ENCODE measurements at regions not wholly inside any gene's neighbourhood (a gene's known extent, or its start where the extent isn't known, plus 50 kb on each side); places are given as distances from the start of the nearest gene placed in this dataset.
A peak's percentile ranks its signal among the peaks of the same experiment; 100 is the strongest.

DNA sequence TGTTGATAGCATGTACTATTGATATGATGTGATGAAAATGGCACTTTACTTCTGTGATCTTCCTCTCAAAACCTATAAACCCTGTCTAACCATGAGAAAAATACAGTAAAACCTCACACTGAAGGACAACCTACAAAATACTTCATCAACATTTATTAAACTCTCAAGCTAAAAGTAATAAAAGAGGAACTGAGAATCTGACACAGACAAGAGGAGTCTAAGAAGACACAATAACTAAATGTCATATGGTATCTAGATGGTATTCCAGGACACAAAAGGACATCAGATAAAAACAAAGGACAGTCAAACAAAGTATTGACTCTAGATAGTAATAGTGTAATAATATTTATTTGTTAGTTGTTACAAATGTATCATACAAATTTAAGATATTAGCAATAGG is 655.3 kb downstream of the SH3BGRL start:
- TF ChIP-seq ZBTB7A (IDR thresholded peaks at IDR 0.05; ENCODE audit: low read depth) (no peak), TEAD4 (IDR thresholded peaks at IDR 0.05) (no peak), TCF12 (IDR thresholded peaks at IDR 0.05; ENCODE audit: low read depth) (no peak), CEBPB (IDR thresholded peaks at IDR 0.05) (no peak), EP300 (IDR thresholded peaks at IDR 0.05; ENCODE audit: borderline replicate concordance) (no peak), TAF1 (IDR thresholded peaks at IDR 0.05; ENCODE audit: low read depth) (no peak), CREB1 (IDR thresholded peaks at IDR 0.05; ENCODE audit: low read depth) (no peak), RAD21 (IDR thresholded peaks at IDR 0.05; ENCODE audit: low read depth) (no peak), FOXM1 (IDR thresholded peaks at IDR 0.05; ENCODE audit: borderline replicate concordance, low read depth) (no peak), EGR1 (IDR thresholded peaks at IDR 0.05) (no peak), MAX (IDR thresholded peaks at IDR 0.05) (no peak), NFIC (IDR thresholded peaks at IDR 0.05) (no peak)
- TF ChIP-seq, protein P1, sequence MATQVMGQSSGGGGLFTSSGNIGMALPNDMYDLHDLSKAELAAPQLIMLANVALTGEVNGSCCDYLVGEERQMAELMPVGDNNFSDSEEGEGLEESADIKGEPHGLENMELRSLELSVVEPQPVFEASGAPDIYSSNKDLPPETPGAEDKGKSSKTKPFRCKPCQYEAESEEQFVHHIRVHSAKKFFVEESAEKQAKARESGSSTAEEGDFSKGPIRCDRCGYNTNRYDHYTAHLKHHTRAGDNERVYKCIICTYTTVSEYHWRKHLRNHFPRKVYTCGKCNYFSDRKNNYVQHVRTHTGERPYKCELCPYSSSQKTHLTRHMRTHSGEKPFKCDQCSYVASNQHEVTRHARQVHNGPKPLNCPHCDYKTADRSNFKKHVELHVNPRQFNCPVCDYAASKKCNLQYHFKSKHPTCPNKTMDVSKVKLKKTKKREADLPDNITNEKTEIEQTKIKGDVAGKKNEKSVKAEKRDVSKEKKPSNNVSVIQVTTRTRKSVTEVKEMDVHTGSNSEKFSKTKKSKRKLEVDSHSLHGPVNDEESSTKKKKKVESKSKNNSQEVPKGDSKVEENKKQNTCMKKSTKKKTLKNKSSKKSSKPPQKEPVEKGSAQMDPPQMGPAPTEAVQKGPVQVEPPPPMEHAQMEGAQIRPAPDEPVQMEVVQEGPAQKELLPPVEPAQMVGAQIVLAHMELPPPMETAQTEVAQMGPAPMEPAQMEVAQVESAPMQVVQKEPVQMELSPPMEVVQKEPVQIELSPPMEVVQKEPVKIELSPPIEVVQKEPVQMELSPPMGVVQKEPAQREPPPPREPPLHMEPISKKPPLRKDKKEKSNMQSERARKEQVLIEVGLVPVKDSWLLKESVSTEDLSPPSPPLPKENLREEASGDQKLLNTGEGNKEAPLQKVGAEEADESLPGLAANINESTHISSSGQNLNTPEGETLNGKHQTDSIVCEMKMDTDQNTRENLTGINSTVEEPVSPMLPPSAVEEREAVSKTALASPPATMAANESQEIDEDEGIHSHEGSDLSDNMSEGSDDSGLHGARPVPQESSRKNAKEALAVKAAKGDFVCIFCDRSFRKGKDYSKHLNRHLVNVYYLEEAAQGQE (IDR thresholded peaks at IDR 0.05; ENCODE audit: low read depth) = no peak
- TF ChIP-seq, protein P2, sequence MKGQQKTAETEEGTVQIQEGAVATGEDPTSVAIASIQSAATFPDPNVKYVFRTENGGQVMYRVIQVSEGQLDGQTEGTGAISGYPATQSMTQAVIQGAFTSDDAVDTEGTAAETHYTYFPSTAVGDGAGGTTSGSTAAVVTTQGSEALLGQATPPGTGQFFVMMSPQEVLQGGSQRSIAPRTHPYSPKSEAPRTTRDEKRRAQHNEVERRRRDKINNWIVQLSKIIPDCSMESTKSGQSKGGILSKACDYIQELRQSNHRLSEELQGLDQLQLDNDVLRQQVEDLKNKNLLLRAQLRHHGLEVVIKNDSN (IDR thresholded peaks at IDR 0.05) = no peak

DNA sequence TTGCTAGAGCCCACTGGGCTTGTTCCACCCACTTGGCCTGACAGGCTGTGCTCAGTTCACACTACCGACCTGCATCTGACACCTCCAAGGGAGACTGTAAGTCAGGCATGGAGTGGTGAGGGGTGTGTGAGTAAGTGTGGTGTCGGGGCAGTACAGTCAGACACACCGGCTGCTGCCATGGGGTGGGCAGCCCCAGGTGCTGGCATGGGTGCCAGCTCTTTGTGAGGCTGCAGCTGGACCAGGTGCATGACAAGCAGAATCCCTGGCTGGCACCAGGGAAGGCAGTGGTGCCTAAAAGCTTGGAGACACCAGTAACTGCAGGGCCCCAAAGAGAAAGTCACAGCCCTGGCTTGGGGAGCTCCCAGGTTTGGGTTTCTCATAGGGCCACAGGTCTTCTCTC is 665.0 kb downstream of the SH3BGRL start:
- no peak for TF ChIP-seq TAF1 (IDR thresholded peaks at IDR 0.05; ENCODE audit: low read depth)
- no peak for TF ChIP-seq NFIC (IDR thresholded peaks at IDR 0.05)
- TF ChIP-seq, protein P2 (IDR thresholded peaks at IDR 0.05) = no peak
- no peak for TF ChIP-seq YY1 (IDR thresholded peaks at IDR 0.05; ENCODE audit: low read depth)
- TF ChIP-seq MAX (IDR thresholded peaks at IDR 0.05) = no peak
- no peak for TF ChIP-seq TCF12 (IDR thresholded peaks at IDR 0.05; ENCODE audit: low read depth)

DNA sequence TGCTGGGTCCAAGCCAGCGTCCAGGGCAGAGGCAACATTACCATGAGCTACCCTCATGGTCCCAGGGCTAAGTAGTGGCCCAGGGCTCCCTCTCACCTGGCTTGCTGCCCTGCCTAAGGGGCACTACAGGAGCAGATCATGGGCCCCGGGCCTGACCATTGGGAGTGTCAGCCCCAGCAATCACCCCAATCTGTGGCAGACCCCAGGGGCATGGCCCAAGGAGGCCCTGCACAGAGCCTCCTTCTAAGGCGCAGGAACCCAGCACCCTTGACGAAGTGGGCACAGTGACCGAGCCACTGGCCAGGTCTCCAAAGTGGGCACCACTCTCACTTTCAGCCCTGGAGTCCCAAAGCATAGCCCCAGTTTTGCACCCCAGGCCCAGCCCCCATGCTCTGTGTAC is 667.1 kb downstream of the SH3BGRL start:
- TF ChIP-seq FOXM1 (IDR thresholded peaks at IDR 0.05; ENCODE audit: borderline replicate concordance, low read depth) = no peak
- TF ChIP-seq RAD21 (IDR thresholded peaks at IDR 0.05; ENCODE audit: low read depth) = no peak
- TF ChIP-seq YY1 (IDR thresholded peaks at IDR 0.05; ENCODE audit: low read depth) = no peak
- TF ChIP-seq CREB1 (IDR thresholded peaks at IDR 0.05; ENCODE audit: low read depth) = no peak
- TF ChIP-seq MAX (IDR thresholded peaks at IDR 0.05) = no peak
- no peak for TF ChIP-seq CEBPB (IDR thresholded peaks at IDR 0.05)
- TF ChIP-seq TAF1 (IDR thresholded peaks at IDR 0.05; ENCODE audit: low read depth) = no peak
- TF ChIP-seq ZBTB7A (IDR thresholded peaks at IDR 0.05; ENCODE audit: low read depth) = no peak
- TF ChIP-seq TCF12 (IDR thresholded peaks at IDR 0.05; ENCODE audit: low read depth) = no peak
- TF ChIP-seq EP300 (IDR thresholded peaks at IDR 0.05; ENCODE audit: borderline replicate concordance) = no peak
- TF ChIP-seq TEAD4 (IDR thresholded peaks at IDR 0.05) = no peak
- TF ChIP-seq, protein P1 (IDR thresholded peaks at IDR 0.05; ENCODE audit: low read depth) = no peak
- no peak for TF ChIP-seq EGR1 (IDR thresholded peaks at IDR 0.05)
- TF ChIP-seq NFIC (IDR thresholded peaks at IDR 0.05) = no peak
- TF ChIP-seq, protein P2 (IDR thresholded peaks at IDR 0.05) = no peak

DNA sequence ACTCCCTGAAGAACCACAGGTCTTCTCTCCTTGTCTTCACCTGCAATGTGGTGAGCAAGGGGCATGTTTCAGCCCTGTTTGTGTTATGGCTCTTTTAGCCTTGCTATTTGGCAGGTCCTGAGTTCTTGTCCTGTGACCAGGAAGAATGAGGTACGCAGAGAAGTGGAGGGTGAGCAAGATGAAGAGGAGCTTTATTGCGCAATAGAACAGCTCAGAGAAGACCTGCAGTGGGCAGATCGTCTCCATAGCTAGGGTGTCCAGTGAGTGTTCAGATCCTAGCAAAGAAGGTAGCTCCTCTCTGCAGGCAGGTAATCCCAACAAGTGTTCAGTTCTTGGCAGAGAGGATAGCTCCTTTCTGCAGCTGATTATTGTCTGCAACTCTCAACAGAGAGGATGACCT is 672.9 kb downstream of the SH3BGRL start:
- TF ChIP-seq CREB1 (IDR thresholded peaks at IDR 0.05; ENCODE audit: low read depth) (no peak), CEBPB (IDR thresholded peaks at IDR 0.05) (peak; percentile 69), ZBTB7A (IDR thresholded peaks at IDR 0.05; ENCODE audit: low read depth) (no peak), EP300 (IDR thresholded peaks at IDR 0.05; ENCODE audit: borderline replicate concordance) (no peak), YY1 (IDR thresholded peaks at IDR 0.05; ENCODE audit: low read depth) (no peak)

DNA sequence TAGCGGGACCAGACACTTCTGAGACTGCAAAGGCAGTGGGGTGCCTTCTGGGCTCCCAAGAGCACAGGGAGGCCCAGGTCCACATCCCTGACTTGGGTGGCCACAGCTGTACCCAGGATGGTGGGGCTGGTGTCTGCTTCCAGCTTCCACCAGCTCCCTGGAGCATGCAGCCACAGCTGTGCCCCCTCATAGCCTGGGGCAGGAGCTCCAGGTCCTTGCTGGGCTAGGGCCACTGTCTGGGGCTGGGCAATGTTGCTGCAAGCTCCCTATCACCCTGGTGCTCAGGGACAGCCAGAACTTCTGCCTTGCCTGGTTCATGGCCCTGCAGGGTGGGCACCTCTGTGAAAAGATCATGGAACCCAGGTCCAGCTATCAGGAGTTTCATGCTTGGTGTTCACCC is 673.9 kb downstream of the SH3BGRL start:
- no peak for TF ChIP-seq MAX (IDR thresholded peaks at IDR 0.05)
- TF ChIP-seq TEAD4 (IDR thresholded peaks at IDR 0.05) = no peak
- TF ChIP-seq NFIC (IDR thresholded peaks at IDR 0.05) = no peak
- TF ChIP-seq RAD21 (IDR thresholded peaks at IDR 0.05; ENCODE audit: low read depth) = no peak
- TF ChIP-seq EP300 (IDR thresholded peaks at IDR 0.05; ENCODE audit: borderline replicate concordance) = no peak
- TF ChIP-seq, protein P1 (IDR thresholded peaks at IDR 0.05; ENCODE audit: low read depth) = no peak
- TF ChIP-seq TAF1 (IDR thresholded peaks at IDR 0.05; ENCODE audit: low read depth) = no peak
- no peak for TF ChIP-seq ZBTB7A (IDR thresholded peaks at IDR 0.05; ENCODE audit: low read depth)
- TF ChIP-seq CREB1 (IDR thresholded peaks at IDR 0.05; ENCODE audit: low read depth) = no peak

All from Ishikawa (cell line).